HG03045 (cell line): ENCODE measurements at regions not wholly inside any gene's neighbourhood (a gene's known extent, or its start where the extent isn't known, plus 50 kb on each side); places are given as distances from the start of the nearest gene placed in this dataset.
"Not testable (repeated sequence)": the region's sequence is repeated elsewhere in the genome, so short reads cannot be mapped to it uniquely, and the experiment has no call there.

Experiments
- ATAC-seq: cut with Tn5 transposase; IDR thresholded peaks from one replicate; pipeline ENCODE4 v1.9.1; 2021; ENCODE audit warnings: mild to moderate bottlenecking, moderate library complexity; ENCODE audit not compliant: unreplicated experiment

GRCh38 chr3:125697126-125697525 is 101.8 kb upstream of the OSBPL11 start:
- not testable (repeated sequence) for ATAC-seq

GRCh38 chr3:125697979-125698640 is 102.8 kb upstream of the OSBPL11 start:
- ATAC-seq = not testable (repeated sequence)

DNA sequence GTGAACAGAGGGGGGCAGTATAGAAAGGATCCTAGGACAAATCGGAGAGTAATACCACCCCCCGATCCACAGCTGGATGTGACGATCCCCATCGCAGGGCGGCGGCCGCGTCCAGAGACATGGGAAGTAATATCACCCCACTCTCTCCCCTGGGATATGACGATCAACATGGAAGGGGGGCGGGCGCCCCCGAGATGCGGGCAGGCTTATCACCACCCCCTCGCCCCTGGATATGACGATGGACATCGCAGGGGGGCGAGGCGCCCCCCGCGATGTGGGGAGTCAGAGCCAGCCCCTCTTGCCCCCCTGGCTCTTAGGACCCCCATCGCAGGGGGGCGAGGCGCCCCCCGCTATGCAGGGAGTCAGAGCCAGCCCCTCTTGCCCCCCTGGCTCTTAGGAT is 120.4 kb upstream of the OSBPL11 start:
- no peak for ATAC-seq

DNA sequence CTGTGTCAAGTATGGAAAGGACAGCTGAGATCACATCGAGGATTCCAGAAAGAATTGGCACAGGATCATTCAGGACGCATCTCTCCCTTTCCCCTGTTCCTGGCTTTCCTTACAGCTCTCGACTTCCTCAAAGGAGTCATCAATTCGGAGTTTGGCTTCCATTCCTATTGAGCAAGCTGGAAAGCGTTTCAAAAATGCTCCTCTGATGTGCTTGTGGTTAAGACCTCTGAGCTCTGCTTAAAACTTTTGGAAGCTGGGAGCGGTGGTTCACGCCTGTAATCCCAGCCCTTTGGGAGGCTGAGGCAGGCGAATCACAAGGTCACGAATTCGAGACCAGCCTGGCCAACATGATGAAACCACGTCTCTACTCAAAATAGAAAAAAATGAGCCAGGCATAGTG is 136.9 kb upstream of the OSBPL11 start:
- not testable (repeated sequence) for ATAC-seq

DNA sequence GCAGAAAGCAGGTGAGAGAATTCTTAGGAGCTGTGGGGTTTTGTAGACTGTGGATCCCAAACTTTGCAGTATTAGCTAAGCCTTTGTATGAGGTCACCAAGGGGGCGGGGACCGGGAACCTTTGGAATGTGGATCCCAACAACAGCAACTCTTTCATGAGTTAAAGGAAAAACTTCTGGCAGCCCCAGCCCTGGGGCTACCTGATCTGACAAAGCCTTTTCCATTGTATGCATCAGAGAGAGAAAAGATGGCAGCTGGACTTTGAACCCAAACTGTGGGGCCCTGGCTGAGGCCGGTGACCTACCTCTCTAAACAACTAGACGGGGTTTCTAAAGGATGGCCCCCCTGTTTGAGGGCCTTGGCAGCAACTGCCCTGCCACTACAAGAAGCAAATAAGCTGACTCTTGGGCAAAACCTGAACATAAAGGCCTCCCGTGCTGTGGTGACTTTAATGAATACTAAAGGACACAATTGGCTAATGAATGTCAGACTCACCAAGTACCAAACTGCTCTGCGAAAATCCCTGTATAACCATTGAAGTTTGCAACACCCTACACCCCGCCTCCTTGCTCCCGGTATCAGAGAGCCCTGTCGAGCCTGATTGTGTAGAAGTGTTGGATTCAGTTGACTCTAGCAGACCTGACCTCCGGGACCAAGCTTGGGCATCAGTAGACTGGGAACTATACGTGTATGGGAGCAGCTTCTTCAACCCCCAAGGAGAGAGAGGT is 146.9 kb upstream of the OSBPL11 start:
- not testable (repeated sequence) for ATAC-seq

DNA sequence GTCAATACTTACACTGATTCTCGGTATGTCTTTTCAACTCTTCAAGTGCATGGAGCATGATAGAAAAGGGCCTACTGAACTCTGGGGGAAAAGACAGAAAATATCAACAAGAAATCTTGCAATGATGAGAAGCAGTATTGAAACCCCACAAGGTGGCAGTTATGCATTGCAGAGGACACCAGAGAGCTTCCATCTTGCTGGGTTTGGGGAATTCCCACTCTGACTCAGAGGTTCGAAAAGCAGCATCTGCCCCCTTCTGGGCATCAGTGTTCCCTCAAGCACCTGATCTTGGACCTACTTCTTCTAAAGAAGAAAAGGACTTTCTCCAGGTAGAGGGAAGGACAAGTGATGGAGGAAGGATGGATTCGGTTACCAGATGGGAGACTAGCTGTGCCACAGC is 147.5 kb upstream of the OSBPL11 start:
- ATAC-seq = not testable (repeated sequence)

GRCh38 chr3:125757050-125757449 is 161.8 kb upstream of the OSBPL11 start:
- ATAC-seq = not testable (repeated sequence)

- not testable (repeated sequence) for ATAC-seq
Measured at GRCh38 chr3:125758641-125759130, 163.4 kb upstream of the OSBPL11 start.

- ATAC-seq = not testable (repeated sequence)
Measured at GRCh38 chr3:125762601-125763000, 167.3 kb upstream of the OSBPL11 start.

- ATAC-seq = not testable (repeated sequence)
Measured at GRCh38 chr3:125766285-125766826, 171.1 kb upstream of the OSBPL11 start.

DNA sequence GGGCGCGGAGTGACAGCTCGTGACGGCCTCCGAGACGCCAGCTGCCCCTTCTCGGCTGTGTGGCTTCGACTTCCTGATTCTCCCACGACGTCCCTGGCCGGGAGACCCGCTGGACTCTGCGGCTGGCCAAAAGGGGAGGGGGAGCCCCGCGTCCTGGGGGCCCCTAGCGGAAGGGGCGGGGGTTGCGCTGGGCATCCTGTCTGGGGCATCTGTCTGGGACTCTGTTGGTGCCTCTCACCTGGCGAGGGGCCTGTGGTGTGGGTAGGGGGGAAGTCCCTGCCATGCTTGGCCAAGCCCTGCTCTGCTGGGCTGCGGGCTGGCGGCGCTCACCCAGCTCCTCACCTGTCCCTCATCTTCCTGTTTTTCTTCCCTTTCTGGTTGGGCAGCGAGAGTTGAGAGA is 171.6 kb upstream of the OSBPL11 start:
- ATAC-seq = not testable (repeated sequence)

- no peak for ATAC-seq
Measured at GRCh38 chr3:125767641-125768040, 172.3 kb upstream of the OSBPL11 start.

- ATAC-seq = not testable (repeated sequence)
Measured at GRCh38 chr3:125768821-125769220, 173.5 kb upstream of the OSBPL11 start.

GRCh38 chr3:125771506-125771905 is 176.2 kb upstream of the OSBPL11 start:
- ATAC-seq = not testable (repeated sequence)

DNA sequence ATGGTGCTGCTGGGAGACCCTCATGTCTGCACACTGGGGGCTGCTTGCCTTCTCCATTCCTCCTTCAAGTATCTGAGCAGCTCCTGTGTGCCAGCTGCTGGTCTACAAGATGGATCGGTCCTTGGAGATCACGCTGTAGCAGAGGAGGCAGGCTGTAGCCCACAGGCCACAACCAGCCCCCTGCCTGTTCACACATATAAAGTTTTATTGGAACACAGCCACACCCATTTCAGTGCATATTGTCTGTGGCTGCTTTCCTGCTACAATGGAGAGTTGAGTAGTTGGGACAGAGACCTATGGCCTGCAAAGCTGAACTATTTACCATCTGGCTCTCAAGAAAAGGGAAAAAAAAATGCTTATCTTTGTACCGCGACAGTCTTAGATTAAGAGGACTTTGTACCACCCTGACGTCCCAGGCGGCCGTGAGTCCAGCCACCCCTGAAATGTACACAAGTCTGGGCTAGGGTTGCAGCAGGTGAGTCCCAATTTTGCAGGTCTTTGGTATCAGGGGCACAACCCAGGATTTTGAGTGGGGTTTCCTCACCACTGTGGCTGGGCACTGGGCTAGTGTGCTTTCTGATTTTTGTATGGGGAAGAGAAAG is 179.2 kb upstream of the OSBPL11 start:
- ATAC-seq = not testable (repeated sequence)

DNA sequence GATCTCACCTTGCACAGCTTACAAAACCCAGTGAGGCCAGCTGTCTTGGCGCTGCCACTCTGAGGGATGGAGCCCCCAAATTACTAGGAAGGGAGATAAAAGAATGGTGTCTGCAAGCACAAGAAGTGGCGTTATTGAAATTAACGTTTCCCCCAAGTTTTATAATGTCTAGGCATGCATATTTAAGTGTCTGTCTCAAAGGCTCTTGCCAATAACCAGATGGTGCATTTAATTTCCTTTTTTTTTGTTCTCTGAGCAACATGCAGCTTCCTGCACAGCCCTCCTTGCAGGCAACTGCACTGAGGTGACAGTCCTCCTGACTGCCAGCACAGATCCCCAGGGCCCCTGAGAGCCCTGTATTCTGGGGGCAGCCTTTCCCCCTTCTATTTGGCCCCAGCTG is 179.8 kb upstream of the OSBPL11 start:
- not testable (repeated sequence) for ATAC-seq

GRCh38 chr3:125775606-125776294 is 180.5 kb upstream of the OSBPL11 start:
- ATAC-seq = not testable (repeated sequence)

DNA sequence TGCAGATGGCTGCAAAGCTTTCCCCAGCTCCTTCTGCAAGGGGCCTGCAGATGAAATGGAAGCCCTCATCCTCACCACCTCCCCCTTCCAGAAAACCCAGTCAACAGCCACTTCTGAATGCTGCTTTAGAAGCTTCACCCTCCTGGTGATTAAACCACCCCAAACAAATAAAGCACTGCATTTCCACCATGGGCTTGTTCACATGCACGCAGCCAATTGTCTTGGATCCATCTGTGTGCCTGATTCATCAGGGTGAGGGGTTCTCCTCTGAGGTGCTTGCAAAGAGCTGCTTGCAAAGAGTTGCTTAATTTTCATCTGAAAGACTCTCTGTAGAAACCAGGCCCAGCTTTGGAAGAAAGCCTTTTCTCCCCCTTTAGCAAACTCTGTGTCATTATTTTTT is 184.0 kb upstream of the OSBPL11 start:
- not testable (repeated sequence) for ATAC-seq

- ATAC-seq = not testable (repeated sequence)
Measured at GRCh38 chr3:125779918-125780317, 184.6 kb upstream of the OSBPL11 start.

DNA sequence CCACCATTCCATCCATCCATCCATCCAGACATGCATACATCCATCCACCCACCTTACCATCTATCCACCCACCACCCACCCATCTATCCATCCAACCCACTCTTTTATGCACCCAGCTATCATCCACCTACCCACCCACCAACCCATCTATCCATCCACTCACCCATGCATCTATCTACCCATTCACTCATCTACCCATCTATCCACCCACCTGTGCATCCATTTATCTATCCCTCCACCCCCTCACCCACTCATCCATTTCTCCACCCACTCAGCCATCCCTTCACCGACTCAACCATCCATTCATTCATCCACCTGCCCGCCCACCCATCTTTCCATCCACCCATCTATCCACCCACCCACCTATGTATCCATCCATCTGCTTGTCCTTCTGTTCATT is 186.4 kb upstream of the OSBPL11 start:
- not testable (repeated sequence) for ATAC-seq

GRCh38 chr3:125790312-125790711 is 178.7 kb upstream of the ROPN1B start:
- ATAC-seq = not testable (repeated sequence)
